ENCODE measurements at regions not wholly inside any gene's neighbourhood (a gene's known extent, or its start where the extent isn't known, plus 50 kb on each side); places are given as distances from the start of the nearest gene placed in this dataset.

- TF ChIP-seq EZH2 (optimal IDR thresholded peaks at IDR 0.05; ENCODE audit: low read depth, low read length) (no peak), EZH2phosphoT487 (IDR thresholded peaks at IDR 0.05; ENCODE audit: low read length) (no peak)
- TF ChIP-seq, protein P1, sequence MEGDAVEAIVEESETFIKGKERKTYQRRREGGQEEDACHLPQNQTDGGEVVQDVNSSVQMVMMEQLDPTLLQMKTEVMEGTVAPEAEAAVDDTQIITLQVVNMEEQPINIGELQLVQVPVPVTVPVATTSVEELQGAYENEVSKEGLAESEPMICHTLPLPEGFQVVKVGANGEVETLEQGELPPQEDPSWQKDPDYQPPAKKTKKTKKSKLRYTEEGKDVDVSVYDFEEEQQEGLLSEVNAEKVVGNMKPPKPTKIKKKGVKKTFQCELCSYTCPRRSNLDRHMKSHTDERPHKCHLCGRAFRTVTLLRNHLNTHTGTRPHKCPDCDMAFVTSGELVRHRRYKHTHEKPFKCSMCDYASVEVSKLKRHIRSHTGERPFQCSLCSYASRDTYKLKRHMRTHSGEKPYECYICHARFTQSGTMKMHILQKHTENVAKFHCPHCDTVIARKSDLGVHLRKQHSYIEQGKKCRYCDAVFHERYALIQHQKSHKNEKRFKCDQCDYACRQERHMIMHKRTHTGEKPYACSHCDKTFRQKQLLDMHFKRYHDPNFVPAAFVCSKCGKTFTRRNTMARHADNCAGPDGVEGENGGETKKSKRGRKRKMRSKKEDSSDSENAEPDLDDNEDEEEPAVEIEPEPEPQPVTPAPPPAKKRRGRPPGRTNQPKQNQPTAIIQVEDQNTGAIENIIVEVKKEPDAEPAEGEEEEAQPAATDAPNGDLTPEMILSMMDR (IDR thresholded peaks at IDR 0.05; ENCODE audit: low read length) = no peak
These were observed 97.3 kb upstream of the API5 start for GRCh38 chr11:43214471-43214870.

All from MM.1S (cell line).